Renal cortex interstitium (tissue), 11 donors: ENCODE measurements at regions not wholly inside any gene's neighbourhood (a gene's known extent, or its start where the extent isn't known, plus 50 kb on each side); places are given as distances from the start of the nearest gene placed in this dataset.
A peak's percentile ranks its signal among the peaks of the same experiment; 100 is the strongest.

Experiments
- DNase-seq, 11 donors: peaks; one replicate each; pipeline ENCODE4 v3.0.0-alpha.2; 2013; ENCODE audit warnings: low read depth in 9 of 11, low spot score in 4 of 11; ENCODE audit errors: extremely low read depth in 1 of 11

GRCh38 chr17:5686074-5686635 is 101.8 kb upstream of the NLRP1 start:
- no peak for DNase-seq

- no peak for DNase-seq
Measured at GRCh38 chr17:5687646-5688045, 103.3 kb upstream of the NLRP1 start.

GRCh38 chr17:5693821-5694220 is 109.5 kb upstream of the NLRP1 start:
- DNase-seq = no peak

GRCh38 chr17:5694551-5694950 is 110.2 kb upstream of the NLRP1 start:
- DNase-seq = peak in 5 of 11 donors; percentile 26 to 55 (median 33)

GRCh38 chr17:5695480-5695879 is 111.2 kb upstream of the NLRP1 start:
- DNase-seq = no peak

- no peak for DNase-seq
Measured at GRCh38 chr17:5698959-5699358, 114.7 kb upstream of the NLRP1 start.

GRCh38 chr17:5699814-5700213 is 115.5 kb upstream of the NLRP1 start:
- DNase-seq = no peak

- no peak for DNase-seq
Measured at GRCh38 chr17:5700745-5701144, 116.4 kb upstream of the NLRP1 start.

- DNase-seq = no peak
Measured at GRCh38 chr17:5701381-5701780, 117.1 kb upstream of the NLRP1 start.

GRCh38 chr17:5702951-5703510 is 118.7 kb upstream of the NLRP1 start:
- no peak for DNase-seq

- no peak for DNase-seq
Measured at GRCh38 chr17:5703736-5704135, 119.4 kb upstream of the NLRP1 start.

- no peak for DNase-seq
Measured at GRCh38 chr17:5705081-5705875, 121.0 kb upstream of the NLRP1 start.

GRCh38 chr17:5705876-5706576 is 121.7 kb upstream of the NLRP1 start:
- DNase-seq = no peak

- DNase-seq = peak in 10 of 11 donors; percentile 41 to 73 (median 58)
Measured at GRCh38 chr17:5706577-5707210, 122.4 kb upstream of the NLRP1 start.

GRCh38 chr17:5707482-5707881 is 123.2 kb upstream of the NLRP1 start:
- no peak for DNase-seq

GRCh38 chr17:5708344-5708743 is 124.0 kb upstream of the NLRP1 start:
- DNase-seq = no peak

GRCh38 chr17:5711344-5711743 is 127.0 kb upstream of the NLRP1 start:
- DNase-seq = no peak

GRCh38 chr17:5714993-5715392 is 130.7 kb upstream of the NLRP1 start:
- DNase-seq = no peak

GRCh38 chr17:5715478-5715877 is 131.2 kb upstream of the NLRP1 start:
- DNase-seq = no peak

- DNase-seq = no peak
Measured at GRCh38 chr17:5718726-5719125, 134.4 kb upstream of the NLRP1 start.
